GM19452 (cell line): ENCODE measurements at regions not wholly inside any gene's neighbourhood (a gene's known extent, or its start where the extent isn't known, plus 50 kb on each side); places are given as distances from the start of the nearest gene placed in this dataset.
"Not testable (repeated sequence)": the region's sequence is repeated elsewhere in the genome, so short reads cannot be mapped to it uniquely, and the experiment has no call there.

Source experiments
- ATAC-seq: cut with Tn5 transposase; IDR thresholded peaks from one replicate; pipeline ENCODE4 v1.9.1; 2021; ENCODE audit not compliant: unreplicated experiment

DNA sequence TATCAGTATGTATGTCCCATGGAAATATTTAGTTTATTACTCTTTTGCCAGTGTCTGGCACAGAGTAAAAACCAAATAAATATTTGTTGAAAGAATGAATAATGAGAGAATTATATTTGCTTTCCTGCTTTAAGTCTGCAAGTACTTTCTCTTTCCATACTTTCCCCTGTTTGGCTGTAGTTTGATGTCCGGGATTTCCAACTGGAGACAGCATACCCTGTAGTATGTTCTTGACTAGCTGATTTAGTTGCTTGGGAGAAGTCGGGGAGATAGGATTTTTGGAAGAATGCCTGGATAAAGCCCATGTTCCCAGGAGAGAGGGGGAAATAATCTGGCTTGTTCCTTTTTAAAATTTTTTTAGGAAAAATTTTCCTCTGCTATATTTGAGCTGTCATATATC lies 516.1 kb downstream of the CCSER2 start:
- no peak for ATAC-seq

DNA sequence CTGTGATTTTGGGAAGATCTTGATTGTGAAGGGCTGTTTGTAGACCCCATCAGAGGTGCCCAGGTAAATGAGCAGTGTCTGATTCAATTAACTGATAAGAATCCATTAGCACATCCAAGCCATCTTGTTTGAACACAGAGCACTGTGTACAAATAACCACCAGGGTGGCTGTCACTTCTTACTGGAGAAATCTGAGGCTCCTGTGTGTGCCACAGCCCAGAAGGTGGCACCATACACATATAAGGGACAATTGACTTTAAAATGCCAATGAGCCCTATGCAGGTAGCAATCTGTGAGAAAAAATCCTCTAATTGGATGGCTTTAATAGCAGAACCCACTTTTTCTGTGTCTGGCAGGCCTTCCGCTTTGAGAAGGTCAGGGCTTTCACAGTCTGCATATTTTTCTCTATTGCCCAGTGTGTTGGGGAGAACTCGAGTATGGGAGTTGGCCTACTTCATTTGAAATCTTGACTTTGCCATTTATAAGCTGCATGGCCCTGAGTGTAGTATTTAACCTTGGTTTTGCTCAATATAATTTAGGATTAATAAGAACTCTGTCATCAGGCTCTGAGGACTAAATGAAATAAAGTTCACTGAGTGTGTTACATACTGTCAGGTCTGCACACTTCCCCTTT lies 517.4 kb downstream of the CCSER2 start:
- ATAC-seq: no peak

DNA sequence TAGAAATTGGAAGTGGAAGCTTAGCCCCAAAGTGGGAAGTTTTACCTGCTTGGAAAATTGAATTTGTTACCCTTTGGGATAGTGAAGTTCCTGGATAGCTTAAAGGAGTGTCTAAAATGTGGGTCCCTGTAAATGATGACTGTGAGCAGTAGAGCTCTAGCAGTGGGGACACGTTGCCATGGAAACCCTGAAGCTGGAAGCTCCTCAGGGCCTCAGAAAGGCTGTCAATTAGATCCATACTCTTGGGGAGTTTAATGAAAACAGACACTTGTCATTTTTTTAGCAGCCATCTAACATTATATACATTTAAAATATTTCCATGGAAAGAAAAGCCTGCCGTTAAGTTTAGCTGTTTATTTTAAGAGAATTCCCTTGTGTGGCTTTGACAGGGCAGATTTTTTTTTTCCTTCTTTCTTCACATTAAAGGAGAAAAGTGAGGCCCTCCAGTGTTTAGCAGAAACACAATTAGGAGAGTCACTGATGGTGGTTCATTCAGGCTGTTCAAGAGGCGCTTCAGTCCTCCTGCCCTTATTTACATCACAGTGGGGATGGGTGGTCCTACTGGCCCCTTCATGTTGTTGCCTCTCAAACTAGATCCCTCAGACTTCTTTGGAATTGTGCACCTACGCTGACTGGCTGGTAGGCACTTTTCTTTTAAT lies 518.4 kb downstream of the CCSER2 start:
- no peak for ATAC-seq

DNA sequence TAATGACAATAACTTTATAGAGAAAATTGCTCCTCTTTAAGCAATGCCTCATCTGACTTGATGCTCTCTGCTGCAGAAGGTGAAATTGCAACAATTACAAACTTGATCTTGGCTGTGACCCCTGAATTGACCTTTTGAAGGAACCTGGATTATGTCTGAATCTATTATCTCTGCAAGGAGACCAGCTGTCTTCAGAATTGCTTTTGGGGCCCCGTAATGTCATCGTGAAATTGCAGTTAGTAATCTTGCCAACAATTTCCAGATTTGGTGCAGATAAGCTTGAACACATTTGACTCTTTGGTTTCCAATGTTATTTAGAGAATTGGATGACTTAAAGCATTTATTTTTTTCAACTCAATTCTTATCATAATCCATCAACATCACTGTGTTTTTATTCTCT lies 520.6 kb downstream of the CCSER2 start:
- ATAC-seq: no peak

DNA sequence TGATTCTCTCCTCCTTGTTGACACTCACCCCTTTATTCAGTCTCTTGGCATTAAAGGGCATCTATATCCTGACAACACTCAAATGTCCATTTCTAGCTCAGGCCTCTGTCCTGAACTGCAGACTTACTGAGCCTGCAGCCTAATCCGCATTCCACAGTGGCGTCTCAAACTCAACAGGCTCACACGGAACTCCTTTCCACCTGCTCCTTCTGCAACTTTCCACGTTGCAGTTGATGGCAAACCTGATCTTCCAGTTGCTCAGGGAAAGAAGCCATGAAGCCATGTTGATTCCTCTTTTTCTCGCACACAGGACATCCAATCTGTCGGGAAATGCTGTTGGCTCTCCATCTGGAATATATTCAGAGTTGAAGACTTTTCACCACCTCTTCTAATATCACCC lies 522.4 kb downstream of the CCSER2 start:
- ATAC-seq: no peak

DNA sequence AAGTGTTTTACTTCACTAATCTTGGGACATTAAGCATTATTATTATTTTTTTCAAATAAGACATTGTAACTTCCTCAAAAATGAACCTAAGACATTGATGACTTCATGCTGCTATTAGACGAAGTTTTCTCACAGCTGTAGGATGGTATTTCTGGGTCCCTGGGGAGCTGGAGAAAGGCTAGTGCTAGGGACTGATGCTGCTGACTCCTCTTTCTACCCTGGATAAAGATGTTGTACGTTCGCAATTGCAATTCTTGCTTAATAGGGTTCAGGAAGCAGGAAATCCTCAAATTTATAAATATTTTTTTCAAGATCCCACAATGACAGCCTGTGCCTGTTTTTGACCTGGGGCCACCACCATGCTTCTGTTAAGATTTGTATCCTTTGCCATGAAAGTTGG lies 526.0 kb downstream of the CCSER2 start:
- ATAC-seq: no peak

DNA sequence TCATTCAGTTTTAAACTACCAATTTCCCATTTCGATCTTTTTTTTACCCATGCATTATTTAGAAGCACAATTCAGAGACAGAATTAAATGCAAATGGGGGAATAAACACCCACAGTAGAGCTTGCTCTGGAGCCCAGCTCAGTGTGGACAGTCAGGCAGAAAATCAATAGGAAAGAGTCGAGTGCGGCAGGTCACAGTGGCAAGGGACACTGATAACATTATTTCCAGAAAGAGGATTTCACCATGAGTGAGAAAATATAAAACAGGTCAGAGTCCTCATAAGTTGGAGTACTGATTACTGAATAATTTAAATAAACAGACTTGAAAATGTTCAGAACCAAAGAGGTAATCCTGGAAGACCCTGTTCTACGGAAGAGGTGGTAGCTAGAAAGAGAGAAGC lies 532.5 kb downstream of the CCSER2 start:
- ATAC-seq: no peak

DNA sequence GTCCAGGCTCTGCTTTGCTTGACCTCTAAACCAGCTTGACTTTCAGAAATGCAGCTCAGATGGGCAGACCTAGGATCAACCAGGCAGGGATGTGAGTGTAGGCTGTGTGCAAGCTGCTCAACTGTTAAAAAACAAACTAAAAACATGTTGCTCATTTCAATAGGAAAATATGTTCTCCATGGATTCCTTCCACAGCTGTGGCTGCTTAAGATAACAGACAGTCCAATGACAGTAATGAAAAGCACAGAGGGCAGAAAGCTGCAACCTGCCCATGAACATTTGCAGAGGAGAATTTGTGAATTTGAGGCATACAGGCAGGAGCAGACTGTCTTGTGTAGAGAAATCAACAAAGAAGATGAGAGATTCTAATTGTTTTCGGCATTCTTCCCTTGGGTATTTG lies 534.2 kb downstream of the CCSER2 start:
- ATAC-seq: no peak

DNA sequence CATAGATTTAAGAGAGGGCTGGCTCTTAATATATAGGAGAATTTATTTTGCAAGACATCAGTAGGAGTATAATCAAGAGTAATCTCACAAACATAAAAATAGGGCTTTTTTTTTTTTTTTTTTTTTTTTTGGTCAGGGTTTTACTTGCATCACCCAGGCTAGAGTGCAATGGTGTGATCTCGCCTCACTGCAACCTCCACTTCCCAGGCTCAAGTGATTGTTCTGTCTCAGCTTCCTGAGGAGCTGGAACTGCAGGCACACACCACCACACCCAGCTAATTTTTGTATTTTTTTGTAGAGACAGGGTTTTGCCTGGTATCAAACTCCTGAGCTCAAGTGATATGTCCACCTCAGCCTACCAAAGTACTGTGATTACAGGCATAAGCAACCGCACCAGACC lies 535.3 kb downstream of the CCSER2 start:
- no peak for ATAC-seq

DNA sequence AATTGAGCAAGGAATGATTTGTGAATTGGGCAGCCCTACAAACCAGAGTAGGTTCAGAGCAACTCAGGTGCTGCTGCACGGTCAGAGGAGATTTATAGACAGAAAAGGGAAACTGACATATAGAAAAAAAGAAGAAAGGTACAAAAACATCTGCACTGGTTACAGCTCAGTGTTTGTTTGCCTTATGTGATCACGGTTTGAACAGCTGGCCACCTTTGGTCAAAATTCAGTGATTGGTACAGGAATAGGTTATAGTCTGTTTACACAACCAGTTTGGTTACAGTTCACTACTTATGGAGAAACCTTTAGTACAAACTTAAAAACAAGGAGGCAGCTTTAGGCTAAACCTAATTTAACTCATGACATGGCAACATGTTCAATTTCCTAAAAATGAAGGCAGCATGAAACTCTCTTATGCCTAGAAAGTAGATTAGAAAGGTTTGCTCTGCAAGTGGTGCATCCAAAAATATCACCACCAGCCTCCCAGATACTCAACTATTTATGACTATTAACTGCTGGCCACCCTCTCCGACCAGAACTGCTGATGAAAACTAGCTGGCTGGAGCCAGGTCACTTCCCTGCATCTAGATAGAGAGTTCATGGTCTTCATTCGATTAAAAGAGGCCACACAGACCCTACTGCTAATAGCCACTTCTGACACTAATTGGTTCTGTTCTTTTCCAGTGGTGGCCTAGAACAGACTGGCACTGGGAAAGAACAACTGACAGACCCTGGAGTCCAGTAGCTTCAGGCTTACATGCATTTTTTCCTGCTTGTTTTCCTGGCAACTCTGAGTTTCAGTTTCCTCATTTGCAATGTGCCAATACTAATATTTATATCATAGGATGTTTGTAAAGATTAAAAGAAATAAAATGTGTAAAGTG lies 548.0 kb downstream of the CCSER2 start:
- ATAC-seq: no peak

DNA sequence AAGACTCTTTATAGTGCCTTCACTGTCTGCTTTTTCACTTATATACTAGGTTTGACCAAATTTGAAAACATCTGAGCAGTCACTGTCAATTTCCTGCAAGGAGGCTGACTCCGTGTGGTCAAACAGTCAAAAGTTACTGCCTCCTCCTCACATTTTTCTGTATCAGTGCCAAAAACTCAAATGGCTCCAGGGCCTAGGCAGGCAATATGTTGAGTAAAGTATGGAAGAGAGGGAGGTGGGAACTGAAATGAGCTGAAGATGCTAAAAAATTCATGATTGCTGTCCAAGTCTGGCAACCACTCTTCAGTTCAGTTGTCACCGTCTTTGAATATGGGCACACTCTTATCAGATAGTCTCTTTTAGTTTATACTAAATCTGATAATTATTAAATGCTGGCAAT lies 551.6 kb downstream of the CCSER2 start:
- ATAC-seq: no peak

DNA sequence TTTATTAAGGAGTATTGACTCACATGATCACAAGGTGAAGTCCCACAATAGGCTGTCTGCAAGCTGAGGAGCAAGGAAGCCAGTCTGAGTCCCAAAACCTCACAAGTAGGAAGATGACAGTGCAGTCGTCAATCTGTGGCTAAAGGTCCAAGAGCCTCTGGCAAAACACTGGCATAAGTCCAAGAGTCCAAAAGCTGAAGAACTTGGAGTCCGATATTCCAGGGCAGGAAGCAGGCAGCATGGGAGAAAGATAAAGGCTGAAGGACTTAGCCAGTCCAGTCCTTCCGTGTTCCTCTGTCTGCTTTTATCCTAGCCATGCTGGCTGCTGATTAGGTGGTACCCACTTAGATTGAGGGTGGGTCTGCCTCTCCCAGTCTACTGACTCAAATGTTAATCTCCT lies 553.3 kb downstream of the CCSER2 start:
- ATAC-seq: not testable (repeated sequence)

DNA sequence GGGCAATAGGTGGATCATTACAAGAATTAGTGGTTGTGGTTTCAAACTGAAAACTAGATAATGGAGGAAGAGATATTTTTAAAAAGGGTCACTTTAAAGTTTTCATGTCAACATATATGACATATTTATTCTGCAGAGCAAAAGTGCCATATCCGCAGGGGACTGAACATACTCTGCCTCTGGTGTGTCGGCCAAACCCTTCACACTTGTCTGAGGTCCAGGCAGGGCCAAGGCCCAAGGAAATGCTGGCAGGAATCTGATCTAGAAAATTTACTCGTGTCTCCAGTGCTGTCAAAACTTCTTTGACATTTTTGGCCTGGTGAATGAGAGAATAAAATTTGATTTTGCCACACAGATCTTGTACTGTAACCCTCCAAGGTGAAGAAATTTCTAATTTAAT lies 562.3 kb downstream of the CCSER2 start:
- ATAC-seq: no peak

DNA sequence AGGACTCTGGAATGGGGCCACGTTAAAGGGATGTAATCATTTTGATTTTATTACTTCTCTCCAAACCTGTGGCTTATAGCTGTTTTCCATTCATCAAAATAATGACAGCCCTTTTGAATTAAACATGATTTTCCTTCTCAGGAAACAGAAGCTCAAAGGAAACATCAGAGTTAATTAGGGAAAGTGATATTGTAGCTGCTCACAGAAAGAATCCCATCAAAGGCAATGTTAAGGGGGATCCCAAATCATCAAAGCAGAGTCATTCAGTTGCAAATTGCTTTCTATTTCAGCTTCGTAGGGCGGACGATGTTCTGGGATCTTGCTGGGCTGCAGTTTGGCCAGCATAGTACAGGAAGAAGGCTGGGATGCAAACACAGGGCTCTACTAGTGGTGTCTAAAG lies 563.2 kb downstream of the CCSER2 start:
- no peak for ATAC-seq

DNA sequence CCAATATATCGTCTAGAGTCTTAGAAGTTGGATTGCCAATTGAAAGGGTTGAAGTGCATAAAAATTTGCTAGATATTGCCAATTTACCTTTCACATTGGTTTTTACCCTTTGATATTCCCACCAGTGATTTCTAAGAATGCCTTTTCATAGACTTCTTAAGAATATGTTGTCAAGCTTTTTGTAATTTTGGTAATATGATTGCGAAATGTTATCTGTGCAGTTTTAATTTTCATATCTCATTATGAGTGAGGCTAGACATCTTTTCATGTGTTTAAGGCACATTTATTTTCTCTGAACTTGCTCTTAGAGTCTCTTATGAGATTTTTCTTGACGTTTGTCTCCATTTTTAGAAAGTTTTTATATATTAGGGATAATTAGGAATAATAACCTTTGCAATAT lies 567.2 kb downstream of the CCSER2 start:
- ATAC-seq: no peak

DNA sequence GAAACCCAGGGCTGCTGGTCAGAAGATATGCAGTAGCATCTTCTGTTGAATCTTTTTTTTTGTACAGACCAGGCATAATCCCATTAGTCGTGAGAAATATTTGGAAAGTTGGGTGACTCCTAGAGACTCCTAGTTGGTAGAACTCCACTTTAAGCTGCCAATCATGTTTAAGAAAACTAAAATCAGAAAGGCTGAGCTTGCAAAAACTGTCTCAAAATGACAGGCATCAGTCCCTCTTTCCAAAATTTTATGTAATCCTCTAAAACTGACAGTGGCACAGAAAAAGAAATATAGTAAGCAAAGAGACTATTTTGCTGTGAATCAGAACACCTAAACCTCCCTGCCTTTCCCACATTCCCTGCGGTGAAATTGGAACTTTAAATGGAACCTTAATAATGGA lies 568.5 kb downstream of the CCSER2 start:
- no peak for ATAC-seq

DNA sequence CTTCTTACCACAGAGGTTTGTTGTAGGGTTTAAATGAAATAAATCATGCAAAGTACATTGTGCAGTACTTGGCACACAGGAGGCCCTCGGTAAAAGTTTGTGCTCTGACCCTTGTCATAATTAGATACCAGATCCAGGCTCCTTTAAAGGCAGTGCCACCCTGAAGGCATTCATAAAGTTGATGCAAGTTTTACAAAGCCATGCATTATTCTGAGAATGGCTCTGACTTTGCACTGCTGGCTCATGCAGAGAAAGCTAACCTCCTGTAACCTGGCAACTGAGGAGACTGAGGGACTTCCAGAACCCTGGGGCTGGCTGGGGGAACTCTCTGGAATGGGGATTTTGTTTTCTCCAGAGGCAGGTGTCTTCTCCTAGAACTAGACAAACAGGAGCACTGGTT lies 570.9 kb downstream of the CCSER2 start:
- no peak for ATAC-seq

DNA sequence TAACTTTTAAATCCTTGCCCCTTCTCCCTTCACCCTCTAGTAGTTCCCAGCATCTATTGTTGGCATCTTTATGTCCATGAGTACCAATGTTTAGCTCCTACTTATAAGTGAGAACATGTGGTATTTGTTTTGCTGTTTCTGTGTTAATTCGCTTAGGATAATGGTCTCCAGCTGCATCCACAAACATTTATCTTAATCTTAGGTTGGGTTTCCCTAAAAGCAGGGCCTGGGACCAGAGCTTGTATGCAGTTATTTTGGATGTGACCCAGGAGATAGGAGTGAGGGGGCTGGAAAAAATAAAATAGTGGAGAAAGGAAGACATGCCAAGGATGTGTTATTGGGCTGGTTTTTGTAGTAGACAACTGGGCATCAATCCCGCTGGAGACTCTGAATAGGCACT lies 571.8 kb downstream of the CCSER2 start:
- no peak for ATAC-seq

DNA sequence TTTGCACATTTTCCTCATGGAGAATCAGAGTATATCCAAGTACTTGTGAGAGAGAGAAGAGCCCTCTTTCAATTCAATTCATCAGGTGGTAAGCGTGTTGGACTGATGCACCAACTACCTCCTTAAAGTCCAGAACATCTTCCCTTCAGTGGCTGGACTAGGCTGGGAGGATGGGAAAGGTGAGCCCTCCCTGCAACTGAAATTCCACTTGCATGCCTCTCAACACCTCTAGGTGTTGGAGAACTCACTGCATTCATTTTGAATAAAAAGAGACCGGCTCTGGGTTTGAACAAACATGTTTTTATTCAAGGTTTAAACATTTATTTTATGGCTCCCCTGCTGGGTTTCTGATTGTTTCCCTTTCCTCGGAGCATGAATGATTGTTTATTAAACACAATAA lies 573.5 kb downstream of the CCSER2 start:
- no peak for ATAC-seq

DNA sequence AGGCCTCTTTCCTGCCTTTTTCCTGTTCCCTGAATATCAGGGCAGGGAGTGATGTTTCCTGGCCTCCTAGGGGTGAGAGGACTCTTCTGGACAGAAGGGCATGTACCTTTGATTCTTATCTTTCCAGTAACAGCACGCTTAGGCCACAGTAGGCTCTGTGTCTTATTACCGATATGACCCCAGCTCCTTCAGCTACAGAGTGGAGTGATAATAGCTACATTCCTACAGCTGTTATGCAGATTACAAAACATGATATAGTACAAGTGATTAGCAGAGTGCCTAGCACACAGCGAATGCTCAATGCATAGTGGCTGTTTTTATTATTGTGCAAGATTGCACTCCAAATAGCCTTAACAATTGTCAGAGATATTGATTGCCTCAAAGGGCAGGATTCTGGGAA lies 574.2 kb downstream of the CCSER2 start:
- ATAC-seq: no peak

DNA sequence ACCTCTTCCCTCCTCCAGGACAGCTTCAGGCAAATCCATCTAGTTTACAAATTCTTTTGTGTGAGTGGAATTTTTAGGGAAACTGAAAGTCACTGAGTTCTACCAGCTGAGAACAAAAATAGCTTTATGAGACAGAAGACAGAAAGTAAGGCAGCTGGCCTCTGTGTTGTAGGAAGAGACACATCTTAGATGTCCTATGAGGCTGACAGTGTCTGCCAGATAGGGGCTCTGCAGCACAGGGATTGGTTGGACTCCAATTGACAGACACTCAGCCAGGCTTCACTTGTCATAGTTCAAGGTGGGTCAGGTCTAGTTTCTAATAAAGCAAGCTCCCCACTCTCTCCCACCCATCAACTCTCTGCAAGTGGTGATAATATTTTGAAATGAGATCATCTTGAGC lies 574.9 kb downstream of the CCSER2 start:
- ATAC-seq: no peak

DNA sequence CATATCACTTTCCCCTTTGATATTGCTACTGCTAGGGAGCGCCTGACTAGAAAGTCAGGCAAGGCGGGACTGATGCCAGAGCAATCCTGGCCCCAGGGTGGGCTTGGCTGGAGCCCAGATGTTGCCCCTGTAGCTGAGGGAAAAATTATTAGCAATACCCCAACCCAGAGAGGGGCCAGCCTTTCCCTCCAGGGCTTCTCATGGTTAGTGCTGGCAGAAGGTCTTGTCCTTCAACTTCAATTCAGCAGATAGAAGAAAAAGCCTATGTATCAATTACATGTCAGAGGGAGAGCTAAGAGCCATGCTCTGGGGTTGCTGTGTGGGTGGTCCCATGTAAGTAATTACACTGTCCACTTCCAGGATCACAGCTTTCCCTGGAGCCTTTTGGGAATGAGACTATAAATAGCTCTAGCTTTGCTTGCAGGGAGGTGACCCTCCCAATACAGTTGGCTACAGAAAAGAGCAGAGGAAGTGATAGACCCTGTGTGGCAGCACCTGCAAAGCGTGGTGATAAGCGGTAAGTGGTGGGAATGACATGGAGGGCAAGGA lies 579.1 kb downstream of the CCSER2 start:
- no peak for ATAC-seq
